ENCODE measurements at regions not wholly inside any gene's neighbourhood (a gene's known extent, or its start where the extent isn't known, plus 50 kb on each side); places are given as distances from the start of the nearest gene placed in this dataset.

DNA sequence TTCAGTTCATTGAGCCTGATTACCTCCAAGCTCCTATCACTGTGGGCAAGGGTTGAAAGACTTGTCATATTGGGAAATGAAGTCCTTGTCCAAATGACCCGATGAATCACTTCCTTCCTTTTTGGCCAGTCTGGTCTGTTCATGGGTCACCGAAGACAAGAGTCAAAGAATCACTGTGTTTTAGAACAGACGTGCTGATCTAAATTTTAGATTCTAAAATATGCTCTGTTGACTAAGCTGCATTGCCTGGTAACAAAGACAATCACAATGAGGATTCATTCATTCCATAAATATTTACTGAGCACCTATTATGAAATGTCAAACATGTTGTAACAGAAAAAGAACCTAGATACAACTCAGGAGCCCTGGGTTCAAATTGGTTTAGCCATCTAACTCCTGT lies 99.4 kb upstream of the RND3 start:
- TF ChIP-seq, protein P1, sequence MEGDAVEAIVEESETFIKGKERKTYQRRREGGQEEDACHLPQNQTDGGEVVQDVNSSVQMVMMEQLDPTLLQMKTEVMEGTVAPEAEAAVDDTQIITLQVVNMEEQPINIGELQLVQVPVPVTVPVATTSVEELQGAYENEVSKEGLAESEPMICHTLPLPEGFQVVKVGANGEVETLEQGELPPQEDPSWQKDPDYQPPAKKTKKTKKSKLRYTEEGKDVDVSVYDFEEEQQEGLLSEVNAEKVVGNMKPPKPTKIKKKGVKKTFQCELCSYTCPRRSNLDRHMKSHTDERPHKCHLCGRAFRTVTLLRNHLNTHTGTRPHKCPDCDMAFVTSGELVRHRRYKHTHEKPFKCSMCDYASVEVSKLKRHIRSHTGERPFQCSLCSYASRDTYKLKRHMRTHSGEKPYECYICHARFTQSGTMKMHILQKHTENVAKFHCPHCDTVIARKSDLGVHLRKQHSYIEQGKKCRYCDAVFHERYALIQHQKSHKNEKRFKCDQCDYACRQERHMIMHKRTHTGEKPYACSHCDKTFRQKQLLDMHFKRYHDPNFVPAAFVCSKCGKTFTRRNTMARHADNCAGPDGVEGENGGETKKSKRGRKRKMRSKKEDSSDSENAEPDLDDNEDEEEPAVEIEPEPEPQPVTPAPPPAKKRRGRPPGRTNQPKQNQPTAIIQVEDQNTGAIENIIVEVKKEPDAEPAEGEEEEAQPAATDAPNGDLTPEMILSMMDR (conservative IDR thresholded peaks at IDR 0.05) = no peak
- TF ChIP-seq ZFX (IDR thresholded peaks at IDR 0.05) = no peak
